ENCODE measurements at regions not wholly inside any gene's neighbourhood (a gene's known extent, or its start where the extent isn't known, plus 50 kb on each side); places are given as distances from the start of the nearest gene placed in this dataset.

DNA sequence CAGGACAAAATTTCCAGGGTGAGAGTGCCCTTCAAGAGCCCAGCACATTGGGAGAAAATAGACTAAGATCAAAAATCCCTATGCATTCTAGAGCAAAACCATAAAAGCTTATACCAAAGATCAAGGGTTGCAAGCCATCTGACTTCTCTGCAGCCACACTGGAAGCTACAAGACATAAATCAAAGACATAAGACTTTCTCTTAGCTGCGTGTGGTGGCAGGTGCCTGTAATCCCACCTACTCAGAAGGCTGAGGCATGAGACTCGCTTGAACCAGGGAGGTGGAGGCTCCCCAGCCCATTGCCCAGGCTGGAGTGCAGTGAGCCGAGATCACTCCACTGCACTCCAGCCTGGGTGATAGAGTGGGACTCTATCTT is 91.9 kb upstream of the NXT1 start:
- TF ChIP-seq SUZ12 (IDR thresholded peaks at IDR 0.05) (no peak), FOXM1 (IDR thresholded peaks at IDR 0.05; ENCODE audit: borderline replicate concordance) (no peak), L3MBTL2 (conservative IDR thresholded peaks at IDR 0.05) (no peak), HDGF (IDR thresholded peaks at IDR 0.05; ENCODE audit: borderline replicate concordance) (no peak), NFRKB (IDR thresholded peaks at IDR 0.05) (no peak), BHLHE40 (IDR thresholded peaks at IDR 0.05; ENCODE audit: borderline replicate concordance) (no peak), FOXK2 (IDR thresholded peaks at IDR 0.05) (no peak), SP1 (IDR thresholded peaks at IDR 0.05) (no peak), LEF1 (IDR thresholded peaks at IDR 0.05; ENCODE audit: borderline replicate concordance) (no peak)
- TF ChIP-seq, protein P1, sequence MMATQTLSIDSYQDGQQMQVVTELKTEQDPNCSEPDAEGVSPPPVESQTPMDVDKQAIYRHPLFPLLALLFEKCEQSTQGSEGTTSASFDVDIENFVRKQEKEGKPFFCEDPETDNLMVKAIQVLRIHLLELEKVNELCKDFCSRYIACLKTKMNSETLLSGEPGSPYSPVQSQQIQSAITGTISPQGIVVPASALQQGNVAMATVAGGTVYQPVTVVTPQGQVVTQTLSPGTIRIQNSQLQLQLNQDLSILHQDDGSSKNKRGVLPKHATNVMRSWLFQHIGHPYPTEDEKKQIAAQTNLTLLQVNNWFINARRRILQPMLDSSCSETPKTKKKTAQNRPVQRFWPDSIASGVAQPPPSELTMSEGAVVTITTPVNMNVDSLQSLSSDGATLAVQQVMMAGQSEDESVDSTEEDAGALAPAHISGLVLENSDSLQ (IDR thresholded peaks at IDR 0.05), result no peak

Measured in HEK293T (cell line).